A549 (cell line): ENCODE measurements at regions not wholly inside any gene's neighbourhood (a gene's known extent, or its start where the extent isn't known, plus 50 kb on each side); places are given as distances from the start of the nearest gene placed in this dataset.
A peak's percentile ranks its signal among the peaks of the same experiment; 100 is the strongest.

Experiments used
- POLR2A ChIP-seq: IDR thresholded peaks from 2 replicates; pipeline ENCODE4 v1.6.1; 2012; ENCODE audit warnings: mild to moderate bottlenecking, low read length
- RARB ChIP-seq: fragments of 250-450 bp; sonication (Bioruptor Pico); IDR thresholded peaks from 2 replicates; pipeline ENCODE4 v1.8.0; 2021; ENCODE audit warnings: mild to moderate bottlenecking, moderate library complexity
- TF ChIP-seq, protein P1 (sequence below): fragments of >200 bp; sonication (Bioruptor Twin); formaldehyde crosslinking; IDR thresholded peaks from 3 replicates; pipeline ENCODE4 v1.6.1; 2016
- TF ChIP-seq, protein P2 (sequence below): fragments of >200 bp; sonication (Bioruptor Twin); formaldehyde crosslinking; IDR thresholded peaks from 3 replicates; pipeline ENCODE4 v1.5.1; 2016

DNA sequence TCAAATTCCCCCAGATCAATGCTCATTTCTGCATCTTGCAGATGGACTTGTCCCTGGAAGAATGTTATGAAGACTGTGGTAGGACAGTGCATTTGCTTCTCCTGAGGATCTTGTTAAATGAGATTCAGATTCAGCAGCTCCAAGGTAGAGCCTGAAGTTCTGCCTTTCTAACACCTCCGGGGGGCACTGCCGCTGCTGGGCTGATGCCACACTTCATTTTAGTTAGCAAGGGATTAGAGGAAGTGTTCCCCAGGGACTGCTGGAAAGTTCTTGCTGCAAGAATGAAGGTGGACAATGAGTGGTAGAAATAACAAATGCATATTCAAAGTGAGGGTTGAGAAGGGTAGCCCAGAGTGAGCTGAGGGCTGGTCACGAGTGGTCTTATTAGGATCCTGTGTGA lies 434.3 kb upstream of the AKR1E2 start:
- TF ChIP-seq, protein P1, sequence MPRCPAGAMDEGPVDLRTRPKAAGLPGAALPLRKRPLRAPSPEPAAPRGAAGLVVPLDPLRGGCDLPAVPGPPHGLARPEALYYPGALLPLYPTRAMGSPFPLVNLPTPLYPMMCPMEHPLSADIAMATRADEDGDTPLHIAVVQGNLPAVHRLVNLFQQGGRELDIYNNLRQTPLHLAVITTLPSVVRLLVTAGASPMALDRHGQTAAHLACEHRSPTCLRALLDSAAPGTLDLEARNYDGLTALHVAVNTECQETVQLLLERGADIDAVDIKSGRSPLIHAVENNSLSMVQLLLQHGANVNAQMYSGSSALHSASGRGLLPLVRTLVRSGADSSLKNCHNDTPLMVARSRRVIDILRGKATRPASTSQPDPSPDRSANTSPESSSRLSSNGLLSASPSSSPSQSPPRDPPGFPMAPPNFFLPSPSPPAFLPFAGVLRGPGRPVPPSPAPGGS: no peak
- TF ChIP-seq, protein P2, sequence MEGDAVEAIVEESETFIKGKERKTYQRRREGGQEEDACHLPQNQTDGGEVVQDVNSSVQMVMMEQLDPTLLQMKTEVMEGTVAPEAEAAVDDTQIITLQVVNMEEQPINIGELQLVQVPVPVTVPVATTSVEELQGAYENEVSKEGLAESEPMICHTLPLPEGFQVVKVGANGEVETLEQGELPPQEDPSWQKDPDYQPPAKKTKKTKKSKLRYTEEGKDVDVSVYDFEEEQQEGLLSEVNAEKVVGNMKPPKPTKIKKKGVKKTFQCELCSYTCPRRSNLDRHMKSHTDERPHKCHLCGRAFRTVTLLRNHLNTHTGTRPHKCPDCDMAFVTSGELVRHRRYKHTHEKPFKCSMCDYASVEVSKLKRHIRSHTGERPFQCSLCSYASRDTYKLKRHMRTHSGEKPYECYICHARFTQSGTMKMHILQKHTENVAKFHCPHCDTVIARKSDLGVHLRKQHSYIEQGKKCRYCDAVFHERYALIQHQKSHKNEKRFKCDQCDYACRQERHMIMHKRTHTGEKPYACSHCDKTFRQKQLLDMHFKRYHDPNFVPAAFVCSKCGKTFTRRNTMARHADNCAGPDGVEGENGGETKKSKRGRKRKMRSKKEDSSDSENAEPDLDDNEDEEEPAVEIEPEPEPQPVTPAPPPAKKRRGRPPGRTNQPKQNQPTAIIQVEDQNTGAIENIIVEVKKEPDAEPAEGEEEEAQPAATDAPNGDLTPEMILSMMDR: 0 out of 3 replicates have a peak, but pooled peaks have one; percentile 14
- no peak for TF ChIP-seq RARB (CRISPR knock-in tag)
- TF ChIP-seq POLR2A: no peak
